ENCODE measurements at regions not wholly inside any gene's neighbourhood (a gene's known extent, or its start where the extent isn't known, plus 50 kb on each side); places are given as distances from the start of the nearest gene placed in this dataset.

DNA sequence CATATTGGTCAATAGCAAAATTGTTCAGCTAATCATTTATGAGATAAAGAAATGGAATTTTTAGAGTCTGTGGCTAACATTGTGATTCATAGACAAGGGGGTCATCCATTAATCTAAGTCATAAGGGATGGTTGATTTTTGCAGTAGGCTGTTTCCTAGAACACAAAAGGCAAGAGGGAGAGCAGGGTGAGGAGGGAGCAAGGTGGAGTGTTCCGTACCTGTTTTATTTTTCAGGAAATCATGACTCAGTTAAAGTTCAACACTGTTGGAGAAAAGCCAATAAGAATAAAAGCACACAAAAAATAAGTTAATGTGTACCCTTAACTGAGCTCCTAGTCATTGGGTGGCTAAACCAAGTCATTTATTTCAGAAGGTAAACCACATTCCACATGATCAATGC is 512.4 kb upstream of the ATXN8OS start:
- TF ChIP-seq, protein P1, sequence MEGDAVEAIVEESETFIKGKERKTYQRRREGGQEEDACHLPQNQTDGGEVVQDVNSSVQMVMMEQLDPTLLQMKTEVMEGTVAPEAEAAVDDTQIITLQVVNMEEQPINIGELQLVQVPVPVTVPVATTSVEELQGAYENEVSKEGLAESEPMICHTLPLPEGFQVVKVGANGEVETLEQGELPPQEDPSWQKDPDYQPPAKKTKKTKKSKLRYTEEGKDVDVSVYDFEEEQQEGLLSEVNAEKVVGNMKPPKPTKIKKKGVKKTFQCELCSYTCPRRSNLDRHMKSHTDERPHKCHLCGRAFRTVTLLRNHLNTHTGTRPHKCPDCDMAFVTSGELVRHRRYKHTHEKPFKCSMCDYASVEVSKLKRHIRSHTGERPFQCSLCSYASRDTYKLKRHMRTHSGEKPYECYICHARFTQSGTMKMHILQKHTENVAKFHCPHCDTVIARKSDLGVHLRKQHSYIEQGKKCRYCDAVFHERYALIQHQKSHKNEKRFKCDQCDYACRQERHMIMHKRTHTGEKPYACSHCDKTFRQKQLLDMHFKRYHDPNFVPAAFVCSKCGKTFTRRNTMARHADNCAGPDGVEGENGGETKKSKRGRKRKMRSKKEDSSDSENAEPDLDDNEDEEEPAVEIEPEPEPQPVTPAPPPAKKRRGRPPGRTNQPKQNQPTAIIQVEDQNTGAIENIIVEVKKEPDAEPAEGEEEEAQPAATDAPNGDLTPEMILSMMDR (IDR thresholded peaks at IDR 0.05): no peak
- TF ChIP-seq POLR2A (IDR thresholded peaks at IDR 0.05): no peak

All from heart left ventricle (tissue), 13 donors.